ENCODE measurements at regions not wholly inside any gene's neighbourhood (a gene's known extent, or its start where the extent isn't known, plus 50 kb on each side); places are given as distances from the start of the nearest gene placed in this dataset.

DNA sequence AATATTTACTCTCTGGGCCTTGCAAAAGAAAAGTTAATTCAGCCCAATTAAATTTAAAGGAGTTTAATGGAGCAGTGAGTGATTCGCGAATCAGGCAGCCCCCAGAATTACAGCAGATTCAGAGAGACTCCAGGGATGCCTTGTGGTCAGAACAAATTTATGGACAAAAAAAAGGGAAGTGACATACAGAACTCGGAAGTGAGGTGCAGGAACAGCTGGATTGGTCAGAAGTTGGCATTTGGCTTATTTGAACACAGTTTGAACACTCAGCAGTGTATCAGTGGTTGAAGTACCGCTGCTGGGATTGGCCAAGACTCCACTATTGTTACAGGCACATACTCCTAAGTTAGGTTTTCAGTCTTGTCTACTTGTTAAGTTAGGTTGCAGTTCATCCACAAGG lies 145.0 kb upstream of the GAP43 start:
- DNase-seq, result no peak

DNA sequence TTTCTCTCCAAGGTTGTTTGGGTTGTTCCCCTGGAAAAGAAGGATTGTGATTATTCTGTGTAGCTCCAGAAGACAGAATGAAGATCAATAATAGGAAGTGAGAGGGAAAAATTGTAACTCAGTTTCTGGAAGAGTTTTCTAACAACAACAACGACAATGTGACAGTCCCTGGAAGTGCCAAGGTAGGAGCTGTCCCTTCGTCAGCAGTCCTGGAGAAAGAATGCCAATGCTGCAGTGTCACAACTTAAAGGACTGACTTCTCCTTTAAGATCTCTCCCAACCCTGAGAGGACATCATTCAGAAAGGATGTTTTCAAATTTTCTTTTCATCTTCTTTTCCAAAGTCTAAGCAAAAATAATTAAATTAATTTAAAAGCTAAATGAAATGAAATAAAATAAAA lies 136.4 kb upstream of the GAP43 start:
- no peak for DNase-seq

DNA sequence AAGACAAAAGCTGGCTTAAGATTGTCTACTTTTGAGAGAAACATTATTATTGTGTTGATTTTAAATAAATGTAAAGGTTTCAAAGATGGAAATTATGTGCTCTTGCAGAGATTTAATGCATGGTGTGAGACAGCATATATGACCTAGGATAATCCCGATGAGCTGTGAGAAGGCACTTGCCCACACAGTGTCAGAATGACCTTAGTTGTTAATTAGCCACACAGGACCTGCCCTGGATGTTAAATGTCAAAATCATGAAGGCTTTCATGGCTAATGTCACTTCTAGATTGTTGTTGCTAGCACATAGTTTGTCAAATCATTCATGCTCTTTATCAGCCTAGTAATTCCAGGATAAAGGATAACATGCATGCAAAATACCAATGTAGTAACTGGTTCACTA lies 135.3 kb upstream of the GAP43 start:
- DNase-seq, result no peak

DNA sequence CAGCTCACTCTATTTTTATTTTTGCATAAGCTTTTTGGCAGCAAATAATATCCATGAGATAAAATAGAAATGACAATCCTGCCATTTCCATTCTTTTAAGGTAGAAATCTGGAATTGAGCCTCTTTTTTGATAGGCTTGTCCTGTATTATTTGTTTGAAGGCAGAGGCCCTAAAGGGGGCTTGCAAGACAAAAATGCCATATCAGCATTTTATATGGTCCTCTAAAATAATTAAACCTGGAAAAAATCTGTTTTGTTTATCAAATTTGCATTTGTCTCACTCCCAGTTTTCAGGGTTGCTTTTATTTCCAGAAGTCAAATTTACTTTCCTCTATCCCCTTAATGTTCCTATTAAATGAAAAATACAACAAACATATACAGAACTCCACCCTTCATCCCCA lies 134.9 kb upstream of the GAP43 start:
- no peak for DNase-seq

DNA sequence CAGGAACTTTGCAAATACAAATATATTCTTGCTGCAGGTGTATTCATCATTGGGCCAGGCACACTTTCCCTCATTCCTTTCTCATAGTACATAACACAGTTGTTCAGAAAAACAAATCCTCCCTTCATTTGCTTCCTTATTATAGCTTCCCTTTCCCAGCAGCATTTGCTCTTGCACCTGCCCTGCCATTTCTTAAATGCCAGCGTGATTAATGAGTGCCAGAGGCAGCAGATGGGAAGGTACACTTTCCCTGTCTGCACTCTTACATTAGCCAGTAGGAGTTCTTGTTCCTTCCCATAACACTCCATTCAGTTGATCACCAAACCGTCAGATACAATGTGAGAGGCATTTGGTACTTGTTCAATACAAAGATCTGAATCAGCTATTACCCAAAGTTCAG lies 128.5 kb upstream of the GAP43 start:
- DNase-seq, result no peak

DNA sequence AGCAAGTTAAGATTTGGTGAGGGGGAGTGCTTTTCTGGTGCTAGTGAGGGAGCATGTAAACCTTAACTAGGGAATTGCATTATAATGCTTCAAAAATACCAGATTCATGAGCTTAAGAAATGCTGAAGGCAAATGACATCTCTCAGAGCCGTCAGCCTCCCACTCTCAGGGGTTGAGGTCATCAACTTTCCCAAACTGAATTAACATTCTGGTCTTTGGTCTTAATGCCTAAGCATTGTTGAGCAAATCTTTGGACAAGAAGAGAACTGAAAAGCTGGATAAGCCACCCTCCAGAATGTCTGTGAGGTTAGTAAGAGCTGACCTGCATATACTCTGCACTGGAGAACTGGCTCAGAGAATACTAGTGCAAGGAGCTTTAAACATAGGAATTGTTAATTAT lies 124.9 kb upstream of the GAP43 start:
- DNase-seq, result no peak

DNA sequence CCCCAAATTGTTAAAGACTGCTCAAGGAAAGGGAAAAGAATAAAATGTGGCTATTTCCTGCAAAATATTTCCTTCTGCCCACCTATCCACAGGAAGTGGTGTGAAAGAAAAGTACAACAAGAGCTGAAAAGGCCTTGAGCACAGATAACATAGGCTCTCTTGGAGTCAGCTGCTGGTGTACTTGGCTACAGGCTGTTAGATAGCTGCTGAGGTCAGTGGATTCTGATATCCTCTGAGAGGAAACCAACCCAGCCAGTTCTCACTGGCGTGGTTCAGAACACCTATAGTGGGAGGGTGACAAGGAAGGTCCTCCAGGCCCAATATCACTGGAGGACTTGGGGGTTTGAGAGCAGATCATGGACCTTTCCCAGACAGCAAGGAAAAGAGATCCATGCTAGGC lies 124.4 kb upstream of the GAP43 start:
- no peak for DNase-seq

DNA sequence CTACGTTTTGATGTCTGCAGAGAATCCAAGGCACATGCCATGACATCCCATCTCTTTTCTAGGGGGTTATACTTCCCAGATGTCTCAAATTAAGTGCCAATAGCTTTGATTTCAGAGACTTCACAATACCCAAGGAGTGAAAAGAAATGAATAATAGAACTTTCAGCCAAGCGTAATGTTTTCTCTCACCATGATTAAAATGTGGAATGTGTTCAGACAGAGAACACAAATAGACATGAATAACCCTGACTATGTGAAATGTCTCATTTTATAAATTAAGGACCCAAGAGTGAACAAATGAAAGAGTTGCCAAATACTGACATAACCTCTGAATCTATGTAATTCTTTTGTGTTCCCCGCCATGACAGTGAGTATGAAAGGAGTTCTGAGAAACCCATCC lies 123.6 kb upstream of the GAP43 start:
- no peak for DNase-seq

DNA sequence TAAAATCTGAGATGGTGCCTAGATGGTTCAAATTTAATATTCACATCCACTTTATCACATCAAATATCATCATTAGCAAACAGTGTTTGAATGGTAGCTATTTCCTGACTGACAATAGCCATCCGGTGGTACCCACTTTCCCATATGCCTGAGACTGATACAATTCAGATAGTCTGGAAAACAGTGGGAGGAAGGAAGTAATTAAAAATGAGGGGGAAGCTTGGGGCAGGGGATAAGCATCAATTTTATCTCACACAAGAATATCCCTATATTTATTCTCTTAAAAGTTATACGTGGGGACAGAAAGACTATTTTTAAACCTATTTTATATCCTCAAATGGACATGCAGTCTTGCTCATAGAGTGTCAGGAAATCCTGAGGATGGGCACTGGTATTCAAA lies 122.5 kb upstream of the GAP43 start:
- DNase-seq, result no peak

DNA sequence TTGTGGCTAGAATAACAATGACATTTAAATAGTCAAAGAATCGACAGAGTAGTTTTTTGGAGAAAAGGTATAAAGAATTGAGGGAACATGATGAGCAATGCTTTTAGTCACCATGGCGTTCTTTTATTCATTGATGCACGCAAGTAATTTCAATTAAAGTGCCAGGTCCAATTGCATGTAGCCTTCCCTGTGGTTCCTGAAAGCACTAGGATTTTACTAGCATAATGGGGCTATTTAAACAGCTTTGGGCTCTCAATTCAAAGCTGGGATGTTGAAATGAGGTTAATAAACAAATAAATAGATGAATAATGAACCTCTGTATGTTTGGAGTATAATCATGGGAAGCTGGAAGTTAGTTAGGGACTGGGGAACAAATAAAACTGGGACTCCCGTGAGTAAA lies 121.2 kb upstream of the GAP43 start:
- DNase-seq, result no peak

DNA sequence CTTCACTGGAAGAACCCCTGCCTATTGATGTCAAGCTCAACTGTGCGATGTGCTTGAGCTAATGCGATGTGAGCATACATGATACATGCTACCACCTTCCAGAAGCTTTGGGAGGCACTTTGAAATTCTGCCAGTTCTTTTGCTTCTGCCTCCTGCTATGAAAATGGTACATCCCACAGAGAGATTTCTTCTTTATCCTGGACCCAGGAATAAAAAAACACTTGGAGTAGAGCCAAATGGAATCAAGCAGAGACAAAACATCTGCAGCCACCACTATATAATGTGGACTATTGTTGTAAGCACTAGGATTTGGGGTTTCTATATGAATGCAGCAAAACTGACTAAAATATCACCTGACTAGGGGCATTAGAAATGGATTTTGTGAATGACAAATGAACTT lies 119.9 kb upstream of the GAP43 start:
- no peak for DNase-seq

DNA sequence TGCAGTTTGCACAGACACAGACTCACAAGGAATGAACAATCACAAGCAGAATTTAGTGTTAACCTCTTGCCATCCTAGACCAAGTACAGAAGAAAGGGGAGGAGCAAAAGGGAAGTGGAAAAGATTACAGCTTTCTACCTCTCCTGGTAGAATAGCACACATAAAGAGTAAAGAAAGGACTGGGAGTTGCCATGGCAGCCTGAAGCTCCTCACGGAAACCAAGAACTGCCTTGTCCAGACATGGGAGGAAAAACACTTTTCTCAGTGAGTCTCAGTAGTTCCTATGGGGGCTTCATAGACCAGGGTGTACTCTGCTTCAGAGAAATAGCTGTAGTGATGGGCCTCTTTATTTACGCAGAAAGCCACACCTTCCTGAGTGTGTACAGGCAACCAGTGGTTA lies 114.7 kb upstream of the GAP43 start:
- no peak for DNase-seq

DNA sequence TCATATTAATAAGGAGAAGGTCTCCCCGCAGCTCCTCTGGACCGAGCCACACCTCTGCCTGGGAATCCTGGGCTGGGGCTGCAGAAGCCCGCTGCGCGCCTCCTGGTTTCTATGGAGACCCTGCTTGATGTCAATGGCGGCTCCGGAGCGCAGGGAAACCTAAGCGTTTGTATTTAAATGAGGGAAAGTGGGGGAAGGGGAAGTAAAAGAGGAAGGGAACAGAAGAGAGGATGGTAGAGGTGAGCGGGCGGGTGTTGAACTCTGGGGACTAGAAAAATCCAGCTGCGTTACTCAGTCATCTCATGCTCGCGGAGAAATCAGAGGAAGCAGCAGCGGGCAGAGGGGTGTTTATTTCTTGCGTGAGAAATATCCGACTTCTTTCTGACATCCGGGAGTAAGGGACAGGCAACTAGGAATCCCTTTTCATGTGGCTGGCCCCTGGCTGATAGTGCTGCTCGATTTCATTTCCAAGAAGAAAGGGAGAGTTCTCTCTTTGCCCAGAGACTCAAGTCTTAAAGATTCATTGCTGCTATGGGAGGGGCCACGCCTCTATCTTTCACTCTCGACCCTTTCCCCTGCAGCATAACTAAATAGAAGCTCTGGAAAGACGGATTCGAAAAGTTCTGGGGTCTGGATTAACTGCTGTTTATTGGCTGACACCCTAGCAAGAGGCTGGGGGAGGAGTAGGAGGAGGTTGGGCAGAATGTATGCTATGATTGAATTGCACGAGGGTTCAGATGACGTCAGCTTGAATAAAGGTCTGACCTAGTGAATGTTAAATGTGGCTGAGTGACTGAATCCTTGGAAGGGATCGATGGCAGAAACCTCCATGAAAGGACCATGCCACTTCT lies 110.5 kb upstream of the GAP43 start:
- DNase-seq, result peak; percentile 26

DNA sequence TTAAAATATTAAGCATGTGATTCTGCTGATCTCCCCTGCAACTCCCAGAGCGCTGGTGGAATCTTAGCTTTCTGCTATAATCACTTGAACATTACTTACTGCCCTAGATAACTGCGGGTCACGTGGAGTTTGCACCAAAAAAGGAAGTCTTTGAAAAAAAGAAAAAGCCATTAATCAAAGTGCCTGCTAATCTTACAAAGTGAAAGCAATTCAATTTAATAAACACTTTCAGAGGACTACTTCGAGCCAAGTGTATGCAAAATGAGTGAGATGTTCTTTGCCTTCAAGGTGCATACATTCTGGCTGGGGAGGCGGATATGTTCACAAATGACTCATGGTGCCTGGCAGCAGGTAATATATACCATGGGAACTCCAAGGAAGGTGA lies 109.9 kb upstream of the GAP43 start:
- peak; percentile 39 for DNase-seq

DNA sequence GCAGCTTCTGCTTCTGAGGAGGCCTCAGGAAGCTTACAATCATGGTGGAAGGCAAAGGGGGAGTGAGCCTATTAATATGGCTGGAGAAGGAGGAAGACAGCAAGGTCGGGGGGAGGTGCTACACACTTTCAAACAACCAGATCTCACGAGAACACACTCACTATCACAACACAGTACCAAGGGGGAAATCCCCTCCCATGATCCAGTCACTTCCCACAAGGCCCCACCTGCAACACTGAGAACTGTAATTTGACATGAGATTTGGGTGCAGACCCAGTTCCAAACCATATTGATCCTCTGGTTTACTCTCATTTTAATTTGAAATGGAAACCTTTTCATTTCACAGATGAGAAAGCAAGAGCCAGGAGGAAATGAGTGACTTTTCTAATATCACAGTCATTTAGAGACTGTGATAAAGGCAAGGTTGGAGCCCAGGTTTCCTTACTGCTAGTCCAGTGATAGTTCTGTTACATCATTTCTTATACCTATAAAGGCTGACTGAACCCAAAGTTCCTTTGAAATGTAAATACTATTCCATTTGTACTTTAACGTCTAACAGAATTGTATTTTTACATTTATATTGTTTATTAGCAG lies 105.8 kb upstream of the GAP43 start:
- DNase-seq, result no peak

DNA sequence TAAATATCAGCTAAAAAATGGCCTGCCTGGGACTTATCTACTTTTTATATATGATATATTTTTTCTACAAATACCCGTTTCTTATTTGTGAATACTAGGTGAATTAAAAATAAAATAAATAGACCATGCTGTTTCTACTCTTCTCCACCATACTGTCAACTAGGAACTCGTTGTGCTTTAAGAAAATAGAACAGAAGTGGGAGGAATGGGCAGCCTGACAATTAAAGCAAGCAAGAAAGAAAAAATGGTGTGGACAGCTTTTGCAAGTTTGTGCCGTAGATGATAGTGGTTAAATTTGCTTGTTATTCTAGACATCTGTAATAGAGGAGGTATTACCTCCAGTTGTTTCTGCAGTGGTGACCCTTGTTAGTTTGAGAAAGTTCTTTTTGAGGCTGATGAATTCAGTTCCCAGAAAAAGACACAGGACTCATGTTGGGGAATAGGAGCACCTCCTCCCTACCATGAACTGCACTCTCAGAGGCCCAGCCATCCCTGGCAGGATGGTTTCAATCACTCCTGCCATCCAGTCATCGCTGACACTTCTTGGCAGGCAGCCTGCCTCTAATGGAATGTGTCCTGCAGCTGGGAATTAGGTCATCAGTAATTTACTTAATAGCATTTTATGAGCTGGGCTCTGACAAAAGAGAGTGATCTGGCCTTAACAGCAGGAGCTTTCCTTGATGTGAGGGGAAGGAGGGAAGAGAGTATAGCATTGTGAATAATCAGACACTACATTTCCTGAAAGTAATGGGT lies 105.0 kb upstream of the GAP43 start:
- DNase-seq, result no peak

DNA sequence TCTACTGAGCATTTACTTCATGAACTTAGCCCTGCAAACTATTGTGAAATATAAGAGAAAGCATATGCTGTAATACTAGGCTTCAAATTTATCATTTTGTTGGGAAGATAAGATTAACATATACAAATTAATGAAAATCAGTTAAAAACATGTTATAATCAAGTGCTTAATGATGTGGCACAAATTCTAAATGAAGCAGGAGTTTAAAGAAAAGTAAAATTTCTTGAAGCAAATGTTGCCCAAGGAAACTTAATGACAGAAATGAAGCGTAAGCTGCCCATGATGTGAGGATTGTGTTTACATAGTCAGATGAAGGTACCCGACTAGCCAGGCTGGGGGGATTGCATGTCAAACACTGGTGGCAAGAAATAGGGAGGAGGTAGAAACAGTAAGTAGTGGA lies 103.1 kb upstream of the GAP43 start:
- DNase-seq, result no peak

DNA sequence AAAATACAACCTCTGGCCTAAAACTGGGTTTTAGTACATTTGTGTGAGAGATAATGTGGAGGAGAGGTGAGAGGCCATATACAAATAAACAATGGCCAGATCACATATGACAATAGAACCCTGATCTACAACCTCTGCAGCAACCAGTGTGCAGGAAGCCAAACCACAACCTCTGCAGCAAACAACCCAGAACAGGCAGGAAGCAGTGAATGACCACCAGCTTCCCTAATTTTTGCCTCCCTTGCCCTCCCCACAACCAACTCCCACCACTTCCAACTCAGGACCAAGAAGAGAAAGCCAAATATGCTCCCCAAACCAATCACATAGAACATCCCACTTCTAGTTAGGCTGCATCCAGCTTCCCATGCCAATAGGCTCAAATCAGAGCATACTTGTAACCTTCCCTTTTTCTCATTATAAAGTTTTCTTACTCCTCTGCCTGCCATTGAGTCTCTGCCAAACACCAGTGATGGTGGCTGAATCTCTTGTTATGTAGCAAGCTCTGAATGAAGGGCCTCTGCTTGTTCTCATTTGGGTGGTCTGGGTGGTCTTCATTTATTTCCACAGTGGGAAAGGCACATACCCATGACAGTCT lies 102.6 kb upstream of the GAP43 start:
- DNase-seq, result no peak

DNA sequence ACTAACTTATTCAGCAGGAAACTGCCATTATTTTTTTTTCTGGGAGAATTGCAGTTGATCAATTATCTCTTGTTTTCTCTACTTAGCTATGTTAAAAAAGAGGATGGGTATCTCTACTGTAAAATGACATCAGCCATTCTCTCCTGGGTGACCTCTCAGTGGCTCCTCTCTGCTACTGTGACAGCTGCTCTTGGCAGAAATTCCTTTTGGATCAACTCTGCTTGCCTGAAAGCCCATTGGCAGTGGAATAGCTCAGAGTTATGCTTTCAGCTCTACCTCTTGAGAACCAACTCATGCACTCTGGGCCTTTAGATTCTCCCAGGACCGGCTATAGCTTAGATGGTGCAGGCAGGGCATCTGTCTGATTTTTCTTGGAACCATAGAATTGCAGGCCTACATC lies 99.9 kb upstream of the GAP43 start:
- no peak for DNase-seq

DNA sequence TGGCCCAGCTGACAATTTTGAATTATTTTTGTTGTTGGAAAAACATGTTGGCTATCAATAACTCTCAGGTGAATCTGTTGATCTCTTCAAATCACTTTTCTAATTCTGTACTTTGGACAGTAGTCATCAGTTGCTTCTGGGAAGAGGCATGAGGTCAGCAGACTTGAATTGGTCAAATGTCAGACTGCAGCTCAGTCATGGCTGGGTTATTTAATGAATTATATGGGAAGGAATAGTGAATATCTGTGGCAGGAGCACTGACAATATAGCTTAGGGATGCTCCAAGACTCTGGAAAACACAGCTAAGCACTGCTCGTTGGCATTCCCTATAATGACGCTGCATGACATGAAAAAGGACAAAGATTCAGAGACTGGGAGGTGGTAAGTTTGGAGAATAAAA lies 98.8 kb upstream of the GAP43 start:
- no peak for DNase-seq

DNA sequence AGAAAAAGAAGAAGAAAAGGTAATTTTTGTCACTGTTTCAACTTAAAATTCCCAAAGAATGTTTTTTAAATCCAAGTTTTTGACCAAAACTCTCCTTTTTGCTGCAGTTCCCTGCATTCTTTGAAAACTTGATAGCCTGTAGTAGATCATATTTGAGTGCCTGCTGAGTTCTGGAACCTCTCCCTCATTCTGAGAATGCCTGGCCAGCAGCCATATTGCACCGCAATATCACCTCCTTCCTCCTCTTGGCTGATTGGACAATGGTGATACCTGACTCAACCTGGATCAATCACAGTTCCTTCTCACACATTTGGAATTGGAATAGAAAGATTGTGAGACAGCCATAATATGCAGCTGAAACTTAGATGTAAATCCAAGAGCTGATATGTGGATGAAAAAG lies 97.6 kb upstream of the GAP43 start:
- no peak for DNase-seq

DNA sequence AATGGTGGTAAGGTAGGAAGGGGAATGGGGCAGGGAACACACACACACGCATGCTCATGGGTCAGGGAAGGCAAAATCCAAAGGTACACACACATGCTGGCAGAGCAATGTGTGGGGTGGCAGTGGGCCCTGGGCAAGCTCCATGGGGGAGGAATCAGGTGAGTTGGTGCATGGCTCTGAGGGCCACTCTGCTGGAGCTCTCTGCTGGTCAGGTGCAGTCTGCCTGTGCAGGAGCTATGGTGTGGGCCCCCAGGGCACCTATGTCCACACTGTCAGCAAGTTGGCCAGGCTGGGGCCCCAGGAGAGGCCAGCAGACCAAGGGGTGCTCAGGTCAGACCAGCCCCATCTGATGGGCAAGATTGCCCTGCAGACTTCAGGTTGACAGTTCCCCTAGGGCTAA lies 90.1 kb upstream of the GAP43 start:
- no peak for DNase-seq

DNA sequence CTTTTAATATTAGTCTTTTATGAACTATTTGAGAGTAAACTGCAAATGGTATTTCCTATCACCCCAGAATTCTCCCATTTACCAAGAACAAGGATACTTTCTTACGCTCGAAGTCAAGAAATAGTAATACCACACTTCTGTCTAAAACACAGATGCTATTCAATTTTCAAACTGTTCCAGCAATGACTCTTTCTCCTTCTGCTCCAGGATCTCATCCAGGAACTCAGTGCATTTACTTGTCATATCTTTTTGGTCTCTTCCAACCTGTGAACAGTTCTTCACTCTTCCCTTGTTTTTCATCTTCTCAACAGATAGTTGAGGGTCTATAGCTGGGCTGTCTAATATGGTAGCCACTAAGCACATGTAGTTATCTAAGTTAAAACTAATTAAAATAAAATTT lies 87.1 kb upstream of the GAP43 start:
- DNase-seq, result no peak

DNA sequence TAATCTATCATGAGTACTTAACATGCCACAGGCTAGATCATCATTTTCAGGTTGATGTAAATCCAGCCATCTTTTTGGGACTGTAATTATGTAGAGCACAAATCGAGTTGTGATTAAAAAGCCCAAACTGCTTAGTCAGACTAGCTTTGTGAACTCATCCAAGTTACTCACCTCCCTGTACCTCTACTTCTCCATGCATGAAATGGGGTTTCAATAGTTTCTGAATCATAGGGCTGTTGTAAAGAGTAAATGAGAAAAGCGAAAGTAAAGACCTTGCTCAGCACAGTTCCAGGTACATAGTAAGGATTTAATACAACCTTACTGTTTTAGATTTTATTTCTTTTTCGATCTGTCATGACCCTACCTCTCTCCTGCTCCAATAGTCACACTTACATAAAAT lies 85.6 kb upstream of the GAP43 start:
- no peak for DNase-seq

Measured in CD4-positive, alpha-beta T cell treated with Interleukin-21 for 1 hour (primary cell).